Epithelial cell of esophagus (primary cell): ENCODE measurements at regions not wholly inside any gene's neighbourhood (a gene's known extent, or its start where the extent isn't known, plus 50 kb on each side); places are given as distances from the start of the nearest gene placed in this dataset.

Source experiments
- DNase-seq: peaks from one replicate; pipeline ENCODE4 v3.0.0; 2010; ENCODE audit warnings: low read depth
- H3K4me3 ChIP-seq: 2 replicates; pipeline ENCODE4 v1.5.1; 2011; ENCODE audit warnings: mild to moderate bottlenecking, low read length, control low read depth
- TF ChIP-seq, protein P1 (sequence below): IDR thresholded peaks from 2 replicates; pipeline ENCODE4 v1.5.1; 2011; ENCODE audit warnings: low read depth, mild to moderate bottlenecking, low read length, control low read depth, inconsistent platforms; ENCODE audit not compliant: insufficient read depth; ENCODE audit errors: missing control alignments

GRCh38 chr9:30967476-30967875, 1417.0 kb upstream of the ACO1 start:
- DNase-seq: peak; percentile 30
- H3K4me3 ChIP-seq: no peak overlapping the region
- TF ChIP-seq, protein P1, sequence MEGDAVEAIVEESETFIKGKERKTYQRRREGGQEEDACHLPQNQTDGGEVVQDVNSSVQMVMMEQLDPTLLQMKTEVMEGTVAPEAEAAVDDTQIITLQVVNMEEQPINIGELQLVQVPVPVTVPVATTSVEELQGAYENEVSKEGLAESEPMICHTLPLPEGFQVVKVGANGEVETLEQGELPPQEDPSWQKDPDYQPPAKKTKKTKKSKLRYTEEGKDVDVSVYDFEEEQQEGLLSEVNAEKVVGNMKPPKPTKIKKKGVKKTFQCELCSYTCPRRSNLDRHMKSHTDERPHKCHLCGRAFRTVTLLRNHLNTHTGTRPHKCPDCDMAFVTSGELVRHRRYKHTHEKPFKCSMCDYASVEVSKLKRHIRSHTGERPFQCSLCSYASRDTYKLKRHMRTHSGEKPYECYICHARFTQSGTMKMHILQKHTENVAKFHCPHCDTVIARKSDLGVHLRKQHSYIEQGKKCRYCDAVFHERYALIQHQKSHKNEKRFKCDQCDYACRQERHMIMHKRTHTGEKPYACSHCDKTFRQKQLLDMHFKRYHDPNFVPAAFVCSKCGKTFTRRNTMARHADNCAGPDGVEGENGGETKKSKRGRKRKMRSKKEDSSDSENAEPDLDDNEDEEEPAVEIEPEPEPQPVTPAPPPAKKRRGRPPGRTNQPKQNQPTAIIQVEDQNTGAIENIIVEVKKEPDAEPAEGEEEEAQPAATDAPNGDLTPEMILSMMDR: no peak

- no peak for DNase-seq
- TF ChIP-seq, protein P1: no peak
- no peak overlapping the region for H3K4me3 ChIP-seq
Observed at GRCh38 chr9:30970186-30970585, 1414.3 kb upstream of the ACO1 start.

DNA sequence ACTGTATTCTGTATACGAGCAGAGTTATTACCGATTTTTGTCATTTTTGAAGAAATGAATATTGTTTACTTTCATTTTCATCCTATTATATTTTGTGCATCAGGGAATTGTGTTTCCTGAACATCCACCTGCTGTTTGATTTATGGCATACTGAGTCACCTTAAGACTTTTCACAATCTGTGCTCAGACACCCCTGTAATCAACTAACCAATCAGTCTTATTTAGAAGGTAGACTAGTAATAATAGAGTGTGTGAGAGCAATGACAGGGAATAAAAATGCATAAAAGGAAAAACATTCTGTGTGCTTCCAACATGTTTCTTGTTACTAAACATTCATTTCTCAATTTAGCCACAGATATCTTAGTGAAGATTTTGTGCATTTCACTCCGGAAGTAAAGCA, 1413.6 kb upstream of the ACO1 start:
- no peak overlapping the region for H3K4me3 ChIP-seq
- no peak for DNase-seq
- TF ChIP-seq, protein P1: no peak

DNA sequence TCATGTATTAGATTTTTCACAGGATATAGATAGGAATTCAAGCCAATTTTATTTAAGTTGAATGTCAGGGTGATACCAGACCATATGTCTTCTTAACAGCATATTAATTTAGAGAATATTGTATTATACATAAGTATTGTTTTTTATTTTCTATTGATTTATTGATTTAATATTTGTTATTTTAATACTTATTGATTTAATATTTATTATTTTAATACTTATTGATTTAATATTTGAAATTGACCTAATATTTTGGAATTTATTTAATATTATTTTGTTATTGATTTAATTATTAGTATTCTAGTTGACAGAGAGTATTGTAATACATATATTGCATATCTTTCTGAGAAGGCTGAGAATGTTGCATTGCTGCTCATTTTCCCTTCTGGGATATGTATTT, 1411.8 kb upstream of the ACO1 start:
- no peak for DNase-seq
- no peak overlapping the region for H3K4me3 ChIP-seq
- TF ChIP-seq, protein P1: no peak

DNA sequence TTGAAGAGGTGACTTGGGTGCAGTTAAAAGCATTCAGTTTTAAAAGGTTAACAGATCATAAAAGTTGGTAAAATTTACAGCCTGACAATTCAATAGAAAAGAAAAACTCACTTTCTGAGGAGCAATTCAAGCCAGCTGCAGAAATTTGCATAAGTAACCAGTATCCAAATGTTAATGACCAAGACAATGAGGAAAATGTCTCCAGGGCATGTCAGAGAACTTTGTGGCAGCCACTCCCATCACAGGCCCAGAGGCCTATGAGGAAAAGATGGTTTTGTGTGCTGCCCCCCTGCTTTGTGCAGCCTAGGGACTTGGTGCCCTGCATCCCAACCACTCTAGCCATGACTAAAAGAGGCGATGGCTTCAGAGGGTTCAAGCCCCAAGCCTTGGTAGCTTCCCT, 1406.5 kb upstream of the ACO1 start:
- no peak for DNase-seq
- no peak overlapping the region for H3K4me3 ChIP-seq
- TF ChIP-seq, protein P1: no peak

DNA sequence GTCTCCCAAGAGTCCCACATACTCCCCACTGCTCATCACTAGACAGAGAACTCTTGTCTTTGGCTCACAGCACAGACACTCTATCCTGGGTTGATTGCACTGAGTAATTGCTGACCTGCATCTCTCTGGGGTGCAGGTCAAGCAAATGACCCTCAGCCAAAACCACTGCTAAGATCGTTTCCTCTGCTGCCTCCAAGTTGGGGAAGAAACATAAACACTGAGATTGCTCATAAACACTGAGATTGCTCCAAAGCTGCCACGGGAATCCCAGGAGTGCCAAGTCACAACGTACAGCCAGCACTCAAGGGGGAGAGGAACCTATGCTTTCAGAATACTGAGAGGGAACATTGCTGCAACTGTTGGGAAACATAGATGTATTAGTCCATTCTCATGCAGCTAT, 1402.1 kb upstream of the ACO1 start:
- no peak overlapping the region for H3K4me3 ChIP-seq
- TF ChIP-seq, protein P1: no peak
- DNase-seq: no peak

- TF ChIP-seq, protein P1: no peak
Observed at GRCh38 chr9:30995956-30996738, 1388.3 kb upstream of the ACO1 start.

More at GRCh38 chr9:30995956-30996738, 1388.3 kb upstream of the ACO1 start:
- DNase-seq: peak; percentile 8
- H3K4me3 ChIP-seq: no peak overlapping the region
